HG02884 (cell line): ENCODE measurements at regions not wholly inside any gene's neighbourhood (a gene's known extent, or its start where the extent isn't known, plus 50 kb on each side); places are given as distances from the start of the nearest gene placed in this dataset.

ENCODE experiments used
- ATAC-seq: cut with Tn5 transposase; IDR thresholded peaks from one replicate; pipeline ENCODE4 v1.9.1; 2021; ENCODE audit warnings: mild to moderate bottlenecking, moderate library complexity; ENCODE audit not compliant: unreplicated experiment

GRCh38 chr18:78677483-78678317, 301.9 kb upstream of the SALL3 start:
- ATAC-seq: no peak

GRCh38 chr18:78678318-78678695, 301.3 kb upstream of the SALL3 start:
- ATAC-seq: no peak

GRCh38 chr18:78679031-78679430, 300.6 kb upstream of the SALL3 start:
- ATAC-seq: no peak

GRCh38 chr18:78679613-78680260, 299.9 kb upstream of the SALL3 start:
- no peak for ATAC-seq

GRCh38 chr18:78681396-78681795, 298.2 kb upstream of the SALL3 start:
- ATAC-seq: no peak

GRCh38 chr18:78681934-78682333, 297.7 kb upstream of the SALL3 start:
- no peak for ATAC-seq

- no peak for ATAC-seq
Measured at GRCh38 chr18:78682716-78683115, 296.9 kb upstream of the SALL3 start.

GRCh38 chr18:78683191-78684010, 296.2 kb upstream of the SALL3 start:
- ATAC-seq: no peak

- no peak for ATAC-seq
Measured at GRCh38 chr18:78685250-78685979, 294.2 kb upstream of the SALL3 start.

GRCh38 chr18:78685980-78686530, 293.6 kb upstream of the SALL3 start:
- no peak for ATAC-seq

GRCh38 chr18:78686976-78687685, 292.5 kb upstream of the SALL3 start:
- ATAC-seq: no peak

- ATAC-seq: no peak
Measured at GRCh38 chr18:78687736-78688135, 291.9 kb upstream of the SALL3 start.

- no peak for ATAC-seq
Measured at GRCh38 chr18:78688249-78688648, 291.4 kb upstream of the SALL3 start.

GRCh38 chr18:78688916-78689315, 290.7 kb upstream of the SALL3 start:
- no peak for ATAC-seq

- ATAC-seq: no peak
Measured at GRCh38 chr18:78689606-78690005, 290.0 kb upstream of the SALL3 start.

- ATAC-seq: peak; percentile 72
Measured at GRCh38 chr18:78692105-78692504, 287.5 kb upstream of the SALL3 start.

GRCh38 chr18:78693429-78693828, 286.2 kb upstream of the SALL3 start:
- ATAC-seq: no peak

- ATAC-seq: no peak
Measured at GRCh38 chr18:78696698-78697435, 282.8 kb upstream of the SALL3 start.

GRCh38 chr18:78697446-78697845, 282.2 kb upstream of the SALL3 start:
- ATAC-seq: no peak
